ENCODE measurements at regions not wholly inside any gene's neighbourhood (a gene's known extent, or its start where the extent isn't known, plus 50 kb on each side); places are given as distances from the start of the nearest gene placed in this dataset.

- TF ChIP-seq SRF (IDR thresholded peaks at IDR 0.05; ENCODE audit: low read depth) (no peak), ATF3 (IDR thresholded peaks at IDR 0.05) (no peak), EGR1 (IDR thresholded peaks at IDR 0.05; ENCODE audit: low read depth) (no peak), YY1 (IDR thresholded peaks at IDR 0.05; ENCODE audit: extremely low read depth, insufficient replicate concordance, low read depth, low read length) (no peak), ELF1 (IDR thresholded peaks at IDR 0.05; ENCODE audit: borderline replicate concordance, low read depth) (no peak), SIN3A (IDR thresholded peaks at IDR 0.05; ENCODE audit: low read depth) (no peak), EZH2phosphoT487 (IDR thresholded peaks at IDR 0.05; ENCODE audit: borderline replicate concordance) (no peak), FOSL1 (IDR thresholded peaks at IDR 0.05; ENCODE audit: low read depth) (no peak), REST (IDR thresholded peaks at IDR 0.05; ENCODE audit: low read depth) (no peak), CEBPB (IDR thresholded peaks at IDR 0.05; ENCODE audit: low read depth) (no peak), POLR2AphosphoS5 (IDR thresholded peaks at IDR 0.05; ENCODE audit: low read depth, low read length) (no peak), ZBTB33 (IDR thresholded peaks at IDR 0.05; ENCODE audit: extremely low read depth, insufficient replicate concordance, low read length) (no peak), POLR2A (IDR thresholded peaks at IDR 0.05; ENCODE audit: borderline replicate concordance, extremely low read depth, insufficient read depth, insufficient read length) (no peak), MAX (IDR thresholded peaks at IDR 0.05) (no peak), TCF7L2 (IDR thresholded peaks at IDR 0.05; ENCODE audit: borderline replicate concordance, extremely low read depth, insufficient read depth, insufficient read length) (no peak), ZFX (IDR thresholded peaks at IDR 0.05) (no peak), SP1 (IDR thresholded peaks at IDR 0.05; ENCODE audit: low read depth) (no peak), JUND (IDR thresholded peaks at IDR 0.05) (no peak), ZNF274 (IDR thresholded peaks at IDR 0.05; ENCODE audit: low read depth, low read length) (no peak)
- Histone ChIP-seq H3K9me2 (ENCODE audit: insufficient read depth) (no peaks in the 10 kb centered on the region), H2AFZ (ENCODE audit: low read depth, low read length, poor library complexity, severe bottlenecking) (no peak overlapping the region), H3K79me2 (ENCODE audit: insufficient read depth, low read length) (no peaks in the 10 kb centered on the region), H3K9ac (ENCODE audit: low read length) (no peak overlapping the region), H3K9me3 (ENCODE audit: control insufficient read depth in 1 of 2, insufficient read depth in 1 of 2, low read depth in 1 of 2, low read length in 2 of 2) (no peaks in the 10 kb centered on the region), H3K4me3 (replicated peaks in 1 of 2; ENCODE audit: low read depth in 1 of 2, low read length in 2 of 2) (no peak overlapping the region), H3K27me3 (ENCODE audit: insufficient read depth, low read length) (no peaks in the 10 kb centered on the region), H3K4me2 (ENCODE audit: low read length) (no peak overlapping the region), H3K36me3 (ENCODE audit: control insufficient read depth in 1 of 2, insufficient read depth in 2 of 2, low read length in 2 of 2) (no peaks in the 10 kb centered on the region), H3K27ac (ENCODE audit: low read depth, low read length) (no peak overlapping the region), H3K4me1 (ENCODE audit: control insufficient read depth in 1 of 2, insufficient read depth in 2 of 2, low read length in 2 of 2) (no peaks in the 10 kb centered on the region), H4K20me1 (ENCODE audit: insufficient read depth) (no peaks in the 10 kb centered on the region)
- intact Hi-C loops (cut with micrococcal nuclease): no loop called here
- RAD21 ChIA-PET (ENCODE audit: low non-redundant PET in 1 of 2, low total read pairs in 2 of 2, uncharacterized antibody in 2 of 2, unreplicated experiment in 2 of 2): no interaction called here
- POLR2A ChIA-PET: no interaction called here
- CTCF ChIA-PET: no interaction called here
- DNase-seq (ENCODE audit: low read depth, low spot score) (no peak), ATAC-seq (no peak)
- BruUV-seq (replicated peaks): no TSS peak
Measured at GRCh38 chr5:110366716-110367115, 359.8 kb downstream of the TMEM232 start.
